ENCODE measurements at regions not wholly inside any gene's neighbourhood (a gene's known extent, or its start where the extent isn't known, plus 50 kb on each side); places are given as distances from the start of the nearest gene placed in this dataset.

- TF ChIP-seq POLR2AphosphoS5 (IDR thresholded peaks at IDR 0.05): no peak
- TF ChIP-seq POLR2A (IDR thresholded peaks at IDR 0.05): no peak
- TF ChIP-seq CTCF (IDR thresholded peaks at IDR 0.05): no peak
- no peak for TF ChIP-seq EP300 (IDR thresholded peaks at IDR 0.05)
Observed at GRCh38 chr6:144580771-144581170, 295.6 kb downstream of the UTRN start.

GRCh38 chr6:144581812-144582537 is 296.8 kb downstream of the UTRN start:
- Histone ChIP-seq H3K27ac (no peak overlapping the region), H3K27me3 (no peaks in the 10 kb centered on the region), H3K9me3 (no peaks in the 10 kb centered on the region), H3K36me3 (peaks cover 0 to 19% (median 11%) of the 10 kb centered on the region in 4 donors), H3K4me1 (peaks cover 10 to 23% (median 18%) of the 10 kb centered on the region in 4 donors), H3K4me3 (no peak overlapping the region)
- TF ChIP-seq POLR2AphosphoS5 (IDR thresholded peaks at IDR 0.05): no peak
- TF ChIP-seq CTCF (IDR thresholded peaks at IDR 0.05): peak in 3 of 6 experiments; percentile 19 to 48 (median 33)
- WGBS, 2 donors: 60 to 70% methylated on average over 5 of the region's 5 CpGs
- no peak for DNase-seq
- peak; percentile 53 to 65 for ATAC-seq (ENCODE audit: low FRiP score in 2 of 2)

More at GRCh38 chr6:144580771-144581170, 295.6 kb downstream of the UTRN start:
- Histone ChIP-seq H3K4me1 (peaks cover 10 to 23% (median 18%) of the 10 kb centered on the region in 4 donors), H3K9me3 (no peaks in the 10 kb centered on the region), H3K4me3 (no peak overlapping the region), H3K27me3 (no peaks in the 10 kb centered on the region), H3K27ac (no peak overlapping the region), H3K36me3 (peaks cover 0 to 21% (median 13%) of the 10 kb centered on the region in 4 donors)
- no peak for ATAC-seq (ENCODE audit: low FRiP score in 2 of 2)
- 88 to 100% methylated on average over 1 of the region's 1 CpG for WGBS, 2 donors
- no peak for DNase-seq

- H3K27me3 ChIP-seq: no peaks in the 10 kb centered on the region
- TF ChIP-seq EP300 (IDR thresholded peaks at IDR 0.05): no peak
- no peak for TF ChIP-seq POLR2A (IDR thresholded peaks at IDR 0.05)
- TF ChIP-seq POLR2AphosphoS5 (IDR thresholded peaks at IDR 0.05): no peak
- TF ChIP-seq CTCF (IDR thresholded peaks at IDR 0.05): no peak
Observed at GRCh38 chr6:144582939-144583613, 297.9 kb downstream of the UTRN start.

GRCh38 chr6:144583614-144583954 is 298.4 kb downstream of the UTRN start:
- Histone ChIP-seq H3K36me3 (peaks cover 0 to 7% (median under 1%) of the 10 kb centered on the region in 4 donors), H3K27me3 (no peaks in the 10 kb centered on the region), H3K4me1 (peaks cover 10 to 23% (median 20%) of the 10 kb centered on the region in 4 donors), H3K9me3 (no peaks in the 10 kb centered on the region), H3K4me3 (no peak overlapping the region), H3K27ac (no peak overlapping the region)
- WGBS, 2 donors: 38 to 59% methylated on average over 1 of the region's 1 CpG
- no peak for DNase-seq
- no peak for ATAC-seq (ENCODE audit: low FRiP score in 2 of 2)
- no peak for TF ChIP-seq EP300 (IDR thresholded peaks at IDR 0.05)
- no peak for TF ChIP-seq CTCF (IDR thresholded peaks at IDR 0.05)
- no peak for TF ChIP-seq POLR2AphosphoS5 (IDR thresholded peaks at IDR 0.05)
- no peak for TF ChIP-seq POLR2A (IDR thresholded peaks at IDR 0.05)

More at GRCh38 chr6:144582939-144583613, 297.9 kb downstream of the UTRN start:
- no peaks in the 10 kb centered on the region for H3K9me3 ChIP-seq
- peaks cover 10 to 23% (median 19%) of the 10 kb centered on the region in 4 donors for H3K4me1 ChIP-seq
- 20 to 24% methylated on average over 16 of the region's 16 CpGs for WGBS, 2 donors
- ATAC-seq (ENCODE audit: low FRiP score in 2 of 2) (peak in 1 of 2 donors; percentile 71), DNase-seq (peak; percentile 24 to 47)
- no peak overlapping the region for H3K27ac ChIP-seq
- peaks cover 0 to 11% (median 3%) of the 10 kb centered on the region in 4 donors for H3K36me3 ChIP-seq
- H3K4me3 ChIP-seq: peak overlapping the region in 2 of 4 donors; percentile 2 to 6

Data from upper lobe of left lung (tissue), 6 donors.